Prostate gland (tissue), 2 donors: ENCODE measurements at regions not wholly inside any gene's neighbourhood (a gene's known extent, or its start where the extent isn't known, plus 50 kb on each side); places are given as distances from the start of the nearest gene placed in this dataset.

ENCODE experiments used
- CTCF ChIP-seq, 4 experiments: fragments of 200-600 bp in 2 of 4; fragments of 450-650 bp in 2 of 4; sonication (generic) in 2 of 4; IDR thresholded peaks; 1 replicate in 3 of 4; 2 replicates in 1 of 4; pipeline ENCODE4 v1.5.1; 2016 to 2019; ENCODE audit warnings: antibody characterized with exemption in 4 of 4, mild to moderate bottlenecking in 2 of 4, moderate library complexity in 2 of 4
- POLR2AphosphoS5 ChIP-seq: sonication (generic); formaldehyde crosslinking; IDR thresholded peaks from one replicate; pipeline ENCODE4 v1.6.1; 2017; ENCODE audit warnings: antibody characterized with exemption

DNA sequence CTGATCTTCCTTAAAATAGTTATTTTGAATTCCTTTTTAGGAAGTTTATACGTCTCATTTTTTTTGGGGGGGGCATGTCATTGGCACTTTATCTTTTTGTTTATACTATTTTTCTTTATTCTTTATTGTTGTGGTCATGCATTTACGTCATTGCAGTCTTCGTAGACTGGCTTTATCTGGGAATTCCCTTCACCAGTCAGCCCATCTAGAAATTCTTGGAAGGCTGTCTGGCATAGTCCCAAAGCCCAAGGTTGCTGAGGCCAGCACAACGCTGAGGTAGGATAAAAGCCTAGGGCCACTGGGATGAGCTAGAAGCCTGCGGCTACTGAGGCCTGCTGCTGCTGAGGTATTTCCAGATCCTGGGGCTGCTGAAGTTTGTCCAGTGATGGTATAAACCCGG, 121.5 kb downstream of the ISOC1 start:
- TF ChIP-seq CTCF (IDR thresholded peaks at IDR 0.05): no peak
- TF ChIP-seq POLR2AphosphoS5: no peak
